SKM-1 treated with dmso at 0.1 percent for 144 hours (cell line): ENCODE measurements at regions not wholly inside any gene's neighbourhood (a gene's known extent, or its start where the extent isn't known, plus 50 kb on each side); places are given as distances from the start of the nearest gene placed in this dataset.
"Not testable (repeated sequence)": the region's sequence is repeated elsewhere in the genome, so short reads cannot be mapped to it uniquely, and the experiment has no call there.

Experiments
- DNase-seq: peaks from one replicate; lab custom pipeline; 2025; ENCODE audit not compliant: unreplicated experiment; lab: John Stamatoyannopoulos, UW

DNA sequence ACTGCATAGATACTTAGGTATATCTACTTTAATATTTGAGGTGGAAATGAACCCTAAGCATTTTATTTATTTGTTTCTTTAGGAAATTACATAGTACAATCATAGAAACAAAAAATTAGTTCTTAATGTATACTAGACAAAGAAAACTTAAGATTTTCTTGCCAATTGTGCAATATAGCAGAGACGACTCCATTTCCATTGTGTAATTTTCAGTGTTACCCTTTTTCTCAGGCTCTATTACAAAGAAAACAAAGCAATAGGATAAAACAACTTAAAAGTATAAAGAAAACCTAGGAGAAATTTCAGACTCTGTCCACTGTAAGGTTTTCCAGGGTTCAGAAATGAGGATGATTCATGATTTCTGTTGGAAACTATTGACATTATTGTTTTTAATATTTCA lies 89.0 kb upstream of the SERTAD2 start:
- no peak for DNase-seq

DNA sequence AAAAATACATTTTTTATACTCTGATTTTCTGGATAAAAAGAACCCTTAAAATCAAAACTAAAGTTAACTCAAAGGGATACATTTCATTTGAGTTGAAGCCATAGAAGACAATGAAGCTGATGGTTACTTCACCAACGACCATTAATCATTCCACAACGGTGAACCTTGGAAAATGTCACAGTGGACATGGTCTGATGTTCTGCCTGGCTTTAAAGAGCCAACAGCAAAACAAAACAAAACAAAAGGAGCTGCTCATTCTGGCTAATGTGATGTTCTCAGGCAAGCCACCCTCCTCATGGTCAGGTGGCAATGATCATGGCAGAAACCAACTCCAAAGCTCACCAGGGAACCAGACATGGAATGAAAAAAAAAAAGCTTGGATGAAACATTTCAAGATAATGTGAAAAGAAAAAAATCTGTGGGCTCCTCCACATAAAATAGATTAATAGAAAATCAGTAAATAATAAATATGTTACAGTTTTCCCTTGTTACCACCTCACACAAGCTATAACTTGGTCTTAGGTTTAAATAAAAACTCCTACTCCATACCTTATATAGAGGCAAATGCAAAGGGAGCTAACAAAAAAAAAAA lies 90.1 kb upstream of the SERTAD2 start:
- DNase-seq, result no peak

DNA sequence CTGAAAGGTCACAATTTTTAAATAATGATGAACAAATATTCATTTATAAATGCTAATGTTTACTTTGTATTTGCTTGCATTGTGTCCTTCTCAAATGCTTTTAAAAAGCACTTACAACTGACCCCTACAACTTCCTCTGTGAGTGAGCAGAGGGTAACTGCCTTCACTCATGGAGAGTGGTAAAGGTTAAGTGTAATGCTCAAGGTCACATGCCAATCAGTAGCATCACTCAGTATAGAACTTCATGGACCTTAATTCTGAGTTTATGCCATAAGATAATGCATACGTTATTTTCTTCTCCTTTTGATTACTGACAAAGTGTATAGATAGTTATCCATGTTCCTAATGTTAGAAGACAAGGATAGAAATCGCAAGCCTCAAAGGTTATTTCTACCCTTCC lies 91.8 kb upstream of the SERTAD2 start:
- DNase-seq, result no peak

DNA sequence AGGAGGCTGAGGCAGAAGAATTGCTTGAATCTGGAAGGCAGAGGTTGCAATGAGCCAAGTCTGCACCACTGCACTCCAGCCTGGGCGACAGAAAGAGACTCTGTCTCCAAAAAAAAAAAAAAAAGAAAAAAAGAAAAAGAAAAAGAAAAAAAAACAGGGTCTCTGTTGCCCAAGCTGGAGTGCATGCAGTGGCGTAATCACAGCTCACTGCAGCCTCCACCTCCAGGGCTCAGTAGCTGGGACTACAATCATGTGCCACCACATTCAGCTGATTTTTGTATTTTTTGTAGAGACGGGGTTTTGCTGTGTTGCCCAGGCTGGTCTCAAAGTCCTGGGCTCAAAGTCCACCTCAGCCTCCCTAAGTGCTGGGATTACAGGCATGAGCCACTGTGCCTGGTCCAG lies 94.0 kb upstream of the SERTAD2 start:
- not testable (repeated sequence) for DNase-seq

DNA sequence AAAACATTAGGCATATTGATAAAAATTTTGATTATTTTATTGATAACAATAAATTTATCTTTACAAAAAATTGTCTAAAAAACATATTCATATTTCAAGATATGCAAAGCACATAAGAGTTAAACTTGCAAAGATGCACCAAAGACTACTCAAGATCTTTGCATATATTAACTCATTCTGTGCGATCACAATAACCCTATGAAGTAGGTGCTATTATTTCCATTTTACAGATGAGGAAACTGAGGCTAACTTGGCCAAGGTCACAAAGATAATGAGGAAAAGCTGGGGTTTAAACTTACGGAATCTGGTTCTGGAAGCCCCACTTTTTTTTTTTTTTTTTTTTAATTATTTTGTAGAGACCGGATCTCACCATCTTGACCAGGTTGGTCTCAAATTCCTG lies 94.4 kb upstream of the SERTAD2 start:
- DNase-seq, result no peak

DNA sequence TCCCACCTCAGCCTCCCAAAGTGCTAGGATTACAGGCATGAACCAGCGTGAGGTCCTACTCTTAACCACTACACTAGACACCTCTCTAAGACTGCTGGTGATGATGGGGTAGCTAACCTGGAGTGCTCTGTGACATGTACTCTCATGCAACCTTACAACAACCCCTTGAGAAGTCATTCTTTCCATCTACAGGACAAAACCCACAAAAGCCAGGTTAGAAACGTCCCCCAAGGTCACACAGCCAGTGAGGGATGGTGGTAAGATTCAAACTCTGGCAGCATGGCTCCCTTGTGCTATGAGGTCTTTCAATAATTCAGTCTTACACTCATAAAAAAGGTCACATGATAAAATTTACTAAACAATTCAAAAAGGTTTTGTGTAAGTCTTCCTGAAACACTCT lies 94.8 kb upstream of the SERTAD2 start:
- no peak for DNase-seq

DNA sequence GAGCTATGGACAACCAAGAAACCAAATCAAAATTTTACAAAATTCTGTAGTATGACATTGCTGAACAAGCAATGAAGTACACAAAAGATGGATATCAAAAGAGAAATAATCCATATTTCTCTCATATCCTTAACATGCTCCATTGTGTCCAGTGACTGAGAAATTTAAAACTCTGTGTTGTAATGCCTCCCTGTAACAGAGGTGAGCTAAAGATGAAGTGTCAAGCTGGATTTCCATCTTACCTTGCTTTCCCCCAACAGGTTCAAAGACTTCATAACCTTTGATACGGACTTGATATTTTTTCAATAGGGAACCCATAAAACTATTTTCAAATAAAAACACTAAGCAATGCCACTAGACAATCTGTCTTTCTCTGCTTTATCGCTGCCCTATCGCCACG lies 95.7 kb upstream of the SERTAD2 start:
- DNase-seq, result no peak

DNA sequence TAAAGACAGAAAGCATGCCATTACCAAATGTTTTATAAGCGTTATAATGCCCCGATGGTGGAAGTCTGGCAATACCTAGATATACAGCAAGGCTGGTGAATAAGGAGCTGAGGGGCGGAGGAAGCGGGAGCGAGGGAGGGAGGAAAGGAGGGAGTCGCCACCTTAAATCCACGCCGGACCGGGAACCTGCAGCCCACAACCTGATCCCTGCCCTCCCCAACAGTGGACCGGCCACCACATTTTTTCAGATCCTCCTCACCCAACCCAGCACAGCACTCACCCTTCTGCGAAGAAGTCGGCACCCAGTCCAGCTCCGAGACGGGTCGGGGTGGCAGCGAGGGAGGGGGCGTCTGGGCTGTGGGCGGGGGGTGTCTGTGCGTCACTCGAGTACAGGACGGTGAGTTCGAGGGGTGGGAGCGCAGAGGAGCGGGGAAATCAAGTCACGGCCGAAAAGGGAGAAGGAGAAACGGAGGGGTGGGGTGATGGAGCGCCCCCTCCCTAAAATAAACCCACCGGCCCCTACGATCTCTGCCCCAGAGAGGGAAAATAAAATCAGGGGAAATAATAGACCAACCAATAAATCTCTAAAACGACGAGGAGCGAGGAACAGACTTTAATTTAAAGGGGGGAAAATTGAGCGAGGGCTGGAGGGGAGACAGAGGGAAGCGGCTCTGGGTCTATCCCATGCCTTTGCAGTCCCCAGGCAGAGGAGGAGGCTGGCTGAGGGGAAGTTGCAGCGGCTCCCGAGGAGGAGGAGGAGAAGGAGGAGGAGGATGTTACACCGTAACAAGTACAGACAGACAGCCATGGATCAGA lies 96.5 kb upstream of the SERTAD2 start:
- no peak for DNase-seq

DNA sequence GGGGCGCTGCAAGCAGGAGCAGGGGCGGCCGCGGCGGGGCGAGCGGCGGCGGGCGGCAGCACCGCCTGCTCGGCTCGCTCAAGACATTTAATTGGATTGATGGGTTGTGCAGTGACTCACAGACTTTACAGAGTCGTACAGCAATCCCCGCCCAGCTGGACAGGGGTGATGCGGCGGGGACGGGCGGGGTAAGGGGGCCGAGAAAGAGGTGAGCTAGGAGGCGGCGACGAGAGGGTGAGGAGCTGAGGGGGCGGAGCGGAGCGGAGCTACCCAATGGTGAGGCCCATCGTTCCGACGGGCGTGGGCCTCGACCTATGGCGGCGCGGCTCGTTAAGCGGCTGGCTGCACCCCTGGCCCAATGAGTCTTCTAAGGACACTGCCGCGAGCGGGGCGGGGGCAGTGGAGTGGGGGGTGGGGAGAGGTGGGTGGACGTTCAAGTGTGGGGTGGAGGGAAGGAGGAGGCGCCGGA lies 97.1 kb upstream of the SERTAD2 start:
- DNase-seq, result peak; percentile 100

DNA sequence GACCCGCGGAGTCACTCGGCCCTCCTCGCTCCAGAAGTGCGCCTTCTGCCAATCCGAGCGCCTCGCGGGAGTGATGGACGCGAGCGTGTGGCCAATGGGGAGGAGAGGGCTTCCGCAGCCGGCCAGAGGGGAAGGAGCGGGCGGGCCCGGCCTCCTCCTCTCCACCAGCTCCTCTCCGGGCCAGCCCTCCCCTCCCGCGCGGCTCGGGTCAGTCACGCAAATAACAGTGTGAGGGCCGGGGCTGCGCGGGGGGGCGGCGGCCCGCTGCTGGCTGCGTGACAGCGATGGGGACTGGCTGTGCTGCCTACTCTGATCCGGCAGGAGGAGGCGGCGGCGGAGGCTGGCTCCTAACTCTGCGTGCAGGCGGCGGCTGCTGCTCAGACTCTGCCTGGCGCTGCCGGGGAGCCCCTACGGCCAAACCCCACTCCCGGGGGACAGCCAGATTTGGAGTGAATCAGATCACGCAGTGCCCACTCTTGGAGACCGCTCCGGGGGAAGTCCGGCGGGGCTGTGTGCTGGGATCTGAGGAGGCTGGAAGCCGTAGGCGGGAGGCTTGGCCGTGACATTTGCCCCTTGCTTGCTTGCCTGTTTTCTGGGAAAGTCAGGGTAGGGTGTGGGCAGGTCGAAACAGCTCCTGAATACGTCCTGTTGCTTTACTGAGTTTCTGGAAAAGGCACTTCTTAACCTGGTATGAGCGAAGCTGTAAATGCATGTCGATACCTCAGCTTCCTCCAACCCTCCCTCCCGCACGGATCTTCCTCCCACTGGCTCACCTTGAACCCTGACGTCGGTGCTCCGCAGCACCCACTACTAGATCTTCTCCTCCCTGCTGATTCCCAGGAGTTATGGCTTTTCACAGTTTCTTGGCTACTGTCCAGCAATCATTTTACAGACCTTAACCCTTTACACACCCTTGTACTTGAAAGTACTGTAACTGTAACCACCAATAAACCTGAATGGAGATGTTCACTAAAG lies 97.9 kb upstream of the SERTAD2 start:
- peak; percentile 100 for DNase-seq

DNA sequence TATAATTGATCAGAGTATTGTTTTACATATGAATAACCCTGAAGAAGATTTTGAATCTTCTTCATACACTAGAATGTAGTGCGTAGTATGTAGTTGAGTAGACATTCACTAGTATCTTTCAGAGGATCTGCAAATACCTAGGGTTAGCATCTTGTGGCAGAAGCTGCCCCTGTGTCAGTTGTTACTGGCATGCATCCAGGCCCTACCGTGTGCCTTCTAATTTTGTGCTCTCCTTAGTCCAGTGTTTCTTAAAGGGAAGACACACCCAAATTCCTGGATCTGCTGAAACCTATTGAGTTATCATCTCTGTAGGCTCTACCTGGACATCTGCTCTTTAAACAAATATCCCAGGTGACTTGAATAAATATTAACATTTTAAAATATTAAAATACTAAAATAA lies 99.7 kb upstream of the SERTAD2 start:
- DNase-seq, result no peak

DNA sequence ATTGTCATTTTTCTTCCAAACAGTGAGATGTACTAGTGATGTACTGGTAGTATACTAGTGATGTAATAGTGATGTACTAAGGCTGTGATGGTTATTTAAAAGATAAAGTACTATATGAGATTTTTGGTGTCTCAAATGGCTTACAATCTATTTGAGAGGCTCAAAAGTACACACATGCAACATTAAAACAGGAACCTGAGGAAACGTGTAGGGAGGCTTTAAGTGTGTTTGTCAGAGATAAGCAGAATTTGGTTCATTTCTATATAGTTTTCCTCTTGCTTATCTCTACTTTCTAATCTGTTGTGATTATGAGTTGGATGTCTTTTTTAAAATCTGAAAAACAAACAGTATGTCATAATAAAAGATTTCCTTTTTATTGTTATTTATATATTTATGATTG lies 100.9 kb upstream of the SERTAD2 start:
- DNase-seq, result no peak

DNA sequence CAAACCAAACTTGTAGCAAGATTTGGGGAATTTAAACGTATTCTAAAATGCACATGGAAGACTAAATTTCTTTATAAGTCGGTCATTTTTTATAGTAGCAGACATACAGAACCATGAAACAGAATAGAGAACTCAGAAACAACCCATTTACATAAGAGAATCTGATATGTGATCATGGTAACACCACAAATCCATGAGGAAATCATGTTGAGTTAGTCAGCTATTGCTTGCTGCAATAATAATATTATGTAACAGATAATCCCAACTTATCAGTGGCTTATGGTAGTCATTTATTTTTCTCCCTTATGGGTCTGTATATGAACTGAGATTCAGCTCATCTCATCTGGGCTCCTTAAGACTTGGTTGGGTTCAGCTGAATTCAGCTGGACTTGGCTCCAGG lies 103.4 kb upstream of the SERTAD2 start:
- no peak for DNase-seq

DNA sequence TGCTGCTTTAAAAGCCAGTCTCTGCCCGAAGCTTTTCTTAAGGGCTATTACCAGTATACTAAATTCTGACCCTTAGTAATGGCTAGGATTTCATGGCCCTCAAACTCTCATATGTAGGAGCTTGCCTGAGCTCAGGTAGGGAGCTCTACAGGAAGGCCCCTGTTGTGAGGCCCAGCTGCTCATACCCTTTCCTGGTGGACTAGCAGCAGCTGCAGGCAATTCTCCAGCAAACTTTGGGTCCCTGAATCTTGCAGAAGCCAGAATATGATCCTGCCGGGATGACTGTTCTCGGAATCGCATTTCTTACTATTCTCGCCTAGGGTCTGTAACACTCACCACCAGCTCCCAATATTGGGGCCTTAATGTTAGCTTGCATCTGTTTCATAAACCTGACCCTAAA lies 106.4 kb upstream of the SERTAD2 start:
- no peak for DNase-seq

DNA sequence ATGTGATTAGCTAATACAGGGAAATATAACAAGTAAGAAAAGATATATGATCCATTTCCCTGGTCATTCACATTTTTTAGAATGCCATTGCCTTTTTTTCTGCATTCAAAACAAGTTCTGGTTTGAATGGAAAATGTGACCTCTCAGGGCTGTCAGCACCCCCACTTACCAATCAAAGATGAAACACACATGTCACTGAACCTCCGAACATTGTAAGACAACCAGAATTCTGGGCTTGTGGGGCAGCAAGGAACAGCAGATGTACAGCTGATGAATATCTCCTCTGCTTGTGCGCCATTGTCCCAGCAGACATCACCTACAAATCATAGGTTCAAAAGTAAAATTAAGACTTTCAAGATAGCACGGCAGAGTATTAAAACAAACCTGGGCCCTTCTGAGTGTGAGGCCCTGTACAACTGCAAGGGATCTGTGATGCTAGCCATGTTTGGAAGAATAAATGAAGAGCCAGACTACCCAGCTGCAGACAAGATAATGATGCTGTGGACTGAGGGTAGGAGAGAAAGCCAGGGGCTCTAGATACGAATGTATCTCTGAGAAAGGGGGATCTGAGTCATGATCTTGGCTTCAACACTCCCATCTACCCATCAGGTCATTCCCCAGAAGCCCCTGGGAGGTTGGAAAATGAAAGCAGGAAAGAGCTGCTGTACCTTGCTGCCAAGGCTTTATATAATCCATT lies 108.7 kb upstream of the SERTAD2 start:
- no peak for DNase-seq

DNA sequence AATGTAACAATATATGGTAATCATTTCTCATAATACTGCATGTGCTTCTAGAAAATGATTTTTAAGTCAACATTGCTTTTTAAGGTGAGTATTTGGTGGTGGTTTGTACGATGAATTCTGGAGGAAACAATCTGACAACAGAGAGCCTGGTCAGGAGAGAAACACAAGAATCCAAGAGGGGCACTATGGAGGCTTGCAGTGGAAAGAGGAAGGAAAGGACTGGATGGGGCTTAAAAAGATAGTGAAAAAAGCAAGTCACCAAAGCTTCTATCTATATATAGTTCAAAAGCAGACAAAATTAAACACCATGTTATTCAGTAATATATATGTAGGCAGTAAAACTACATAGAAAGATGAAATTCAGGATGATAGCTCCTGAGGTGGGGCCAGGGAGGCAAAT lies 109.4 kb upstream of the SERTAD2 start:
- peak; percentile 14 for DNase-seq

DNA sequence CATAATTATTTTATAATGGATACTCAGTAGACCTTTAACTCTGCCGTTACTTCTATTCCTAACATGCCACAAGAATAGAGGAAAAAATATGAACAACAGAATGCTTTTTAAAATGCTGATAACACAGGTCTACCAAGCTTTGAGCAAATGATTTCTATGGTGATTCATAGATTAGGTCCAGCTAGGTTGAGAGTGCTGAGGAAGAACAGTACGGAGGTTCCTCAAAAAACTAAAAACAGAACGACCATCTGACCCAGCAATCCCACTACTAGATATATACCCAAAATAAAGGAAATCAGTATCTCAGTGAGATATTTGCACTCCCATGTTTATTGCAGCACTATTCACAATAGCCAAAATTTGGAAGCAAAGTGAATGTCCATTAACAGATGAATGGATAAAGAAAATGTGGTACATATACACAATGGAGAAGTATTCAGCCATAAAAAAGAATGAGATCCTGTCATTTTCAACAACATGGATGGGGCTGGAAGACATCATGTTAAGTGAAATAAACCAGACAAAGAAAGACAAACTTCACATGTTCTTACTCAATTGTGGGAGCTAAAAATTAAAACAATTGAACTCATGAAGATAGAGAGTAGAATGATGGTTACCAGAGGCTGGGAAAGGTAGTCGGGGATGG lies 111.6 kb upstream of the SERTAD2 start:
- DNase-seq, result no peak

DNA sequence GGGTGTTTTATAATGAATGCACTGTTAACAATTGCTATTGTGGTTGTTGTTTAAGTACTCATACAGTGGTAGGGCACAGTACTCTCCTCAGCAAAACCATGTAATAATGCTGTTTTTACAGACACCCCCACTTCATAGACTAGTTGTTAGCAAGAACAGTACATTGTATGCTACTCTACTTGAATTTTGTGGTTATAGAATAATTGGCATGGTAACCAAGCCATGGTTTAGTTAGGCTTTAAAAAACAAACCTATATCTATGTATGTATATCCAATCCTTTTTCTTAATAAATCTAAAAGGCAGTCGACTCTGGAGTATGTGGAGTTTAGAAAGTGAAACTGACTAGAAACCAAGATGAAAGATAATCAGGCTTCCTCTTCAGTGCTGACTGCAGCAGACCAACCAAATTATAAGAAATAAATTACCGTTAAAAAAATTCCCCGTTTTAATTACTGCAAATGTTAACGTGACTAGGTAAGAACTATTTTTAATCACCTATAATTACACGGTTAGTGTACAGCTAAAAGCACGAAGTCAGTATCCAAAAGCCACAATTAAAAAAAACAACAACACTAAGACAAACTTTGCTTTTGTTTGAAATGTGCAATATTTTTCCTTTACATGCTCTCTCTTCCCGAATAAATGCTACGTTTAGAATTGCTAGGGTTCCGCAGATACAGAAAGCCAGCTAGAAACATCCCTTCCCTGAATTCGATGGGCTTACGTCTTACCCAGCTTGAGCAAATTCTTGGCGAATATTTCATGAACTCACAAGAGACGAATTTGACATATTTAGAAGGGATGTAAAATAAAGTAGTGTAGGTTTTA lies 113.3 kb upstream of the SERTAD2 start:
- peak; percentile 33 for DNase-seq

DNA sequence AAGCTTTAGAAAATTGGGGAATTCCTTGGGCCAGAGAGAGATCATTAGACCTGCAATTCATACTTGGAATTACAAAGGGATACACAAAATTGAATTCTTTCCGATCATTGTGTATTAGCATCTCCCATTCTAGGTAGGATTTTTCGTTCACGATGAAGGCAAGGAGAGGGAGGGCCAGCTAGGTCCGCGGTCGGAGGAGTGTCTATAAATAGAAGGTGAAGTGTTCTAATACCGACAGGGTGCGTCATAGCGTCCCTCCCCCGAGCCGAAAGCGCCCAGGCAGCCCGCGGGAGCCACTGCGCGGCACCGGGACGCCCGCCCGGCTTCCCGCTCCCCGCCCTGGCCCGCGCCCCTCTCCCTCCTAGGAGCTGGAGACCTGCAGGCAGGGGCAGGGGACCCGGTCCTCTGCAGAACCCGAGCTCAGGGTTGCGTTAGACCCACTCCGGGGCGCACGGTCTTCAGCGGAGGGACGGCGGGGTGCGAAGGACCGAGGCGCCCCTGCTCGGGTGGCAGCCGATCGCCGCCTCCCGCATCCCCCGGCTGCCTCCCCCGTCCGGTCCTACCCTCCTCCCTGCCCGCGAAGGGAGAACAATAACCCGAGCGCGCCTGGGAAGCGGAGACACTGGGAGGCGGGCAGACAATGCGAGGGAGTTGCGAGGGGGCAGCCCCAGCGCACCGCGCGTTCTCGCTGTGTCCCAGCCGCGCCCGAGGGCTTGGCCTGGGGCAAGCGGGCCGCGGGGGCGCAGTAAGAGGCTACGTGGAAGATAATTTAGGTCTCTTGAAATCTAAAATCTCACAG lies 114.2 kb upstream of the SERTAD2 start:
- peak; percentile 91 for DNase-seq
